Endothelial cell of umbilical vein (primary cell): ENCODE measurements at regions not wholly inside any gene's neighbourhood (a gene's known extent, or its start where the extent isn't known, plus 50 kb on each side); places are given as distances from the start of the nearest gene placed in this dataset.

Experiments
- BruUV-seq: library from RNA; stranded (reverse); fragments of 400-500 nt; replicated peaks from 2 replicates; lab custom pipeline; 2021; lab: Mats Ljungman, UMichigan
- CTCF ChIA-PET: fragments of 300-600, 350-600 bp; sonication (Branson Sonifier 250); formaldehyde crosslinking; loops from one replicate; lab custom pipeline; 2021; ENCODE audit warnings: antibody characterized with exemption, inconsistent platforms; lab: Charles Lee
- POLR2A ChIA-PET: fragments of 300-600, 350-600 bp; sonication (Branson Sonifier 250); formaldehyde crosslinking; loops from one replicate; lab custom pipeline; 2021; ENCODE audit warnings: antibody characterized with exemption, inconsistent platforms; lab: Charles Lee
- DNase-seq: peaks from one replicate; pipeline ENCODE4 v3.0.0-alpha.2; 2011; ENCODE audit warnings: low read depth, low spot score
- FAIRE-seq: peaks from 2 replicates; lab custom pipeline; 2011; peaks lifted over from hg19 to GRCh38; lab: Jason Lieb, UNC
- H2AFZ ChIP-seq: 2 replicates; pipeline ENCODE4 v1.6.0; 2012; ENCODE audit warnings: low read depth, low read length, control low read depth, inconsistent platforms
- H3K27ac ChIP-seq: 2 replicates; pipeline ENCODE4 v1.5.1; 2011; ENCODE audit warnings: low read depth, mild to moderate bottlenecking, control low read depth, low read length, moderate library complexity; ENCODE audit not compliant: insufficient read depth
- H3K27me3 ChIP-seq, 2 experiments: 2 replicates each; pipeline versions ENCODE4 v1.6.0 to v1.6.1; 2011; ENCODE audit warnings: low read length in 2 of 2, mixed read lengths in 1 of 2; ENCODE audit not compliant: control insufficient read depth in 2 of 2, insufficient read depth in 2 of 2
- H3K36me3 ChIP-seq, 2 experiments: 2 replicates in 1 of 2; 3 replicates in 1 of 2; pipeline ENCODE4 v1.5.1; 2011; ENCODE audit warnings: low read length in 2 of 2, mild to moderate bottlenecking in 1 of 2, moderate library complexity in 1 of 2; ENCODE audit not compliant: control insufficient read depth in 2 of 2, insufficient read depth in 2 of 2; ENCODE audit errors: extremely low read depth in 1 of 2
- H3K4me1 ChIP-seq: 3 replicates; pipeline ENCODE4 v1.5.1; 2011; ENCODE audit warnings: mild to moderate bottlenecking, low read length; ENCODE audit not compliant: control insufficient read depth, insufficient read depth; ENCODE audit errors: extremely low read depth
- H3K4me2 ChIP-seq: 2 replicates; pipeline ENCODE4 v1.6.1; 2011; ENCODE audit warnings: low read length, control low read depth, mixed read lengths; ENCODE audit not compliant: insufficient read depth
- H3K4me3 ChIP-seq, 3 experiments: fragments of 200-600 bp in 1 of 3; sonication (generic), shearing (Covaris generic) in 1 of 3; replicated peaks in 1 of 3; 2 replicates each; pipeline ENCODE4 v1.5.1; 2011 to 2016; ENCODE audit warnings: control low read depth in 3 of 3, low read length in 3 of 3, mild to moderate bottlenecking in 2 of 3, inconsistent platforms in 1 of 3, low read depth in 1 of 3, moderate library complexity in 1 of 3; ENCODE audit not compliant: insufficient read depth in 1 of 3
- H3K79me2 ChIP-seq: 2 replicates; pipeline ENCODE4 v1.6.0; 2012; ENCODE audit warnings: low read length, inconsistent platforms; ENCODE audit not compliant: control insufficient read depth, insufficient read depth
- H3K9ac ChIP-seq: replicated peaks from 2 replicates; pipeline ENCODE3; 2011; ENCODE audit warnings: low read length, control low read depth; ENCODE audit not compliant: insufficient read depth; ENCODE audit errors: extremely low read depth
- H3K9me1 ChIP-seq: replicated peaks from 3 replicates; pipeline ENCODE4 v1.6.0; 2011; ENCODE audit warnings: mild to moderate bottlenecking, low read length; ENCODE audit not compliant: control insufficient read depth, insufficient read depth; ENCODE audit errors: extremely low read depth
- H3K9me3 ChIP-seq: replicated peaks from 2 replicates; pipeline ENCODE4 v1.5.1; 2012; ENCODE audit warnings: low read length, inconsistent platforms; ENCODE audit not compliant: control insufficient read depth, insufficient read depth
- H4K20me1 ChIP-seq: replicated peaks from 2 replicates; pipeline ENCODE3; 2011; ENCODE audit warnings: mild to moderate bottlenecking, low read length; ENCODE audit not compliant: control insufficient read depth, insufficient read depth; ENCODE audit errors: extremely low read depth
- EZH2 ChIP-seq: IDR thresholded peaks from 2 replicates; pipeline ENCODE4 v1.6.1; 2012; ENCODE audit warnings: borderline replicate concordance, low read depth, mild to moderate bottlenecking, moderate library complexity, low read length, inconsistent platforms; ENCODE audit not compliant: severe bottlenecking
- FOS ChIP-seq: IDR thresholded peaks from 2 replicates; pipeline ENCODE4 v1.6.1; 2011; ENCODE audit warnings: mild to moderate bottlenecking, low read length, moderate library complexity, borderline replicate concordance; ENCODE audit not compliant: insufficient read depth
- GATA2 ChIP-seq: IDR thresholded peaks from 2 replicates; pipeline ENCODE4 v1.7.0; 2011; ENCODE audit warnings: low read depth, mild to moderate bottlenecking, moderate library complexity, mixed read lengths, low read length; ENCODE audit not compliant: insufficient read length, insufficient read depth
- JUN ChIP-seq: IDR thresholded peaks from 2 replicates; pipeline ENCODE4 v1.6.1; 2011; ENCODE audit warnings: borderline replicate concordance, low read depth; ENCODE audit not compliant: insufficient read length, insufficient read depth
- MYC ChIP-seq: IDR thresholded peaks from one replicate; pipeline ENCODE4 v1.6.1; 2011; ENCODE audit warnings: mild to moderate bottlenecking, low read depth, low read length
- POLR2A ChIP-seq: IDR thresholded peaks from 2 replicates; pipeline ENCODE4 v1.6.1; 2012; ENCODE audit warnings: low read depth, mild to moderate bottlenecking, control low read depth, low read length
- POLR2AphosphoS5 ChIP-seq: IDR thresholded peaks from 2 replicates; pipeline ENCODE4 v1.6.1; 2012; ENCODE audit warnings: low read depth, mild to moderate bottlenecking, control low read depth, low read length, moderate library complexity; ENCODE audit not compliant: insufficient read depth
- dilution Hi-C: fragments of 300-500 bp; cut with MboI; formaldehyde crosslinking; loops from one replicate; pipeline ENCODE4 v1.15.0; 2019; ENCODE audit warnings: low sequenced_read_pairs; ENCODE audit not compliant: extremely low pct_ligation_motif_present
- intact Hi-C: fragments of 100-400 bp; cut with micrococcal nuclease; formaldehyde crosslinking; loops from one replicate; pipeline ENCODE4 v1.10.0; 2022
- TF ChIP-seq, protein P1 (sequence below), 2 donors: IDR thresholded peaks; 1 replicate in 1 of 2; 2 replicates in 1 of 2; pipeline ENCODE4 v1.5.1; 2011; ENCODE audit warnings: low read length in 2 of 2, mild to moderate bottlenecking in 2 of 2, moderate library complexity in 2 of 2, control low read depth in 1 of 2, inconsistent platforms in 1 of 2, low read depth in 1 of 2; ENCODE audit not compliant: insufficient read depth in 1 of 2; ENCODE audit errors: extremely low read depth in 1 of 2
- TF ChIP-seq, protein P2 (sequence below): IDR thresholded peaks from 2 replicates; pipeline ENCODE4 v1.6.1; 2011; ENCODE audit not compliant: insufficient read depth, insufficient read length

DNA sequence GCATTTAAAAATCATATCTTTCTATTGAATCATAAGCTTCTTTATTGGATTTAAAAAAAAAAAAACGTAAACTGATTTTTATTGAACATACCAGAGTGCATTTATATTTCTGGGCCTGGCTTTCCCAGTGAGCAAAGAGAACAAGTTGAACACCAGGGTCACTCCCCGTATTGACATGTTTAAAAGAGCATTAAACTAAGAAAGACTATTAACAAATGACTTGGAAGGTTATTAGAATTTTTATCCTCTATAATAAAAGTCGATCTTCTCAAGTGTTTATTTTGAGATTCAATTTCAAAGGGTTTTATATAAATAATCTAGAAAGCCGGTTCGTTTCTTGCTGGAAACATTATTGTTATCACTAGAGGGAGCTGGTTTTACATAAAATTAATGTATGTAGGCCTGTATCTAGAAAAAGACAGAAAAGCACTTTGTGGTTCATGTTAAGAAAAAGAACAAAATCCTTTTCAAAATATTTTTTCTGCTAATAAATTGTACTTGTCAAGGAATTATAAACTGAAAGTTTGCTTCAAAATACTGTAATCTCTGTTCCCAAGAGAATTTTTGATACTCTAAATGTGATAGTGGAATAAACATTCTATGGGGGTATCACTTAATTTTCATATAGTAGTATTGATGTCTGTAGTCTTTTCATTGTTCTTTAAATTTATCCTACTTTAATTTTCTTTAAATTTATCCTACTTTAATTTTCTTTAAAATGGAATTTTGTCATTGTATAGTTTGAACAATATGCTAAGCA is 321.8 kb upstream of the MME start:
- TF ChIP-seq POLR2AphosphoS5 (no peak), FOS (no peak), POLR2A (no peak), EZH2 (no peak), GATA2 (no peak), JUN (no peak), MYC (no peak)
- TF ChIP-seq, protein P1, sequence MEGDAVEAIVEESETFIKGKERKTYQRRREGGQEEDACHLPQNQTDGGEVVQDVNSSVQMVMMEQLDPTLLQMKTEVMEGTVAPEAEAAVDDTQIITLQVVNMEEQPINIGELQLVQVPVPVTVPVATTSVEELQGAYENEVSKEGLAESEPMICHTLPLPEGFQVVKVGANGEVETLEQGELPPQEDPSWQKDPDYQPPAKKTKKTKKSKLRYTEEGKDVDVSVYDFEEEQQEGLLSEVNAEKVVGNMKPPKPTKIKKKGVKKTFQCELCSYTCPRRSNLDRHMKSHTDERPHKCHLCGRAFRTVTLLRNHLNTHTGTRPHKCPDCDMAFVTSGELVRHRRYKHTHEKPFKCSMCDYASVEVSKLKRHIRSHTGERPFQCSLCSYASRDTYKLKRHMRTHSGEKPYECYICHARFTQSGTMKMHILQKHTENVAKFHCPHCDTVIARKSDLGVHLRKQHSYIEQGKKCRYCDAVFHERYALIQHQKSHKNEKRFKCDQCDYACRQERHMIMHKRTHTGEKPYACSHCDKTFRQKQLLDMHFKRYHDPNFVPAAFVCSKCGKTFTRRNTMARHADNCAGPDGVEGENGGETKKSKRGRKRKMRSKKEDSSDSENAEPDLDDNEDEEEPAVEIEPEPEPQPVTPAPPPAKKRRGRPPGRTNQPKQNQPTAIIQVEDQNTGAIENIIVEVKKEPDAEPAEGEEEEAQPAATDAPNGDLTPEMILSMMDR (IDR thresholded peaks at IDR 0.05; ENCODE audit: extremely low read depth in 1 of 2, insufficient read depth in 1 of 2, low read depth in 1 of 2, low read length in 2 of 2), result no peak
- TF ChIP-seq, protein P2, sequence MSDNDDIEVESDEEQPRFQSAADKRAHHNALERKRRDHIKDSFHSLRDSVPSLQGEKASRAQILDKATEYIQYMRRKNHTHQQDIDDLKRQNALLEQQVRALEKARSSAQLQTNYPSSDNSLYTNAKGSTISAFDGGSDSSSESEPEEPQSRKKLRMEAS, result no peak
- intact Hi-C loops, result loop anchor here (1.0 to 10.0 kb wide), 2 partner anchors 565 to 947 kb away; no protein-coding TSS in a partner anchor
- Histone ChIP-seq H2AFZ (no peak overlapping the region), H3K27ac (no peak overlapping the region), H3K79me2 (no peaks in the 10 kb centered on the region), H3K9me3 (no peaks in the 10 kb centered on the region), H3K36me3 (no peaks in the 10 kb centered on the region), H3K9me1 (no peaks in the 10 kb centered on the region), H3K4me1 (no peaks in the 10 kb centered on the region), H3K9ac (no peak overlapping the region), H3K4me3 (no peak overlapping the region), H3K27me3 (no peaks in the 10 kb centered on the region), H3K4me2 (no peak overlapping the region), H4K20me1 (no peaks in the 10 kb centered on the region)
- no TSS peak for BruUV-seq
- dilution Hi-C loops, result no loop called here
- CTCF ChIA-PET, result interaction anchor here (1.0 to 2.4 kb wide), 2 partner anchors 564 to 944 kb away, joined by 7 to 22 read pairs; no protein-coding TSS in a partner anchor
- FAIRE-seq (no peak), DNase-seq (peak; percentile 11)
- POLR2A ChIA-PET, result no interaction called here
